Thyroid gland (tissue), 4 donors: ENCODE measurements at regions not wholly inside any gene's neighbourhood (a gene's known extent, or its start where the extent isn't known, plus 50 kb on each side); places are given as distances from the start of the nearest gene placed in this dataset.

ENCODE experiments used
- DNase-seq, 2 donors: peaks; one replicate each; pipeline ENCODE4 v3.0.0-alpha.2; 2019
- H3K27ac ChIP-seq, 3 donors: fragments of 200-600 bp; sonication (generic); 1 replicate in 2 of 3; 2 replicates in 1 of 3; pipeline ENCODE4 v1.5.1; 2016 to 2019; ENCODE audit warnings: mild to moderate bottlenecking in 1 of 3, moderate library complexity in 1 of 3
- H3K27me3 ChIP-seq: fragments of 200-600 bp; sonication (generic); one replicate; pipeline ENCODE4 v1.5.1; 2019
- H3K36me3 ChIP-seq, 2 donors: fragments of 200-600 bp; sonication (generic); one replicate each; pipeline ENCODE4 v1.5.1; 2016 to 2019
- H3K4me1 ChIP-seq, 2 donors: fragments of 200-600 bp; sonication (generic); one replicate each; pipeline ENCODE4 v1.5.1; 2017 to 2019
- H3K4me3 ChIP-seq, 3 donors: fragments of 200-600 bp; sonication (generic); replicated peaks in 1 of 3; 1 replicate in 2 of 3; 2 replicates in 1 of 3; pipeline ENCODE4 v1.5.1; 2016; ENCODE audit warnings: mild to moderate bottlenecking in 1 of 3
- H3K9me3 ChIP-seq: fragments of 200-600 bp; sonication (generic); one replicate; pipeline ENCODE4 v1.5.1; 2017
- POLR2A ChIP-seq, 2 donors: fragments of 450-650 bp; IDR thresholded peaks; one replicate each; pipeline ENCODE4 v1.6.1; 2017; ENCODE audit warnings: antibody characterized with exemption in 2 of 2, mild to moderate bottlenecking in 2 of 2, moderate library complexity in 1 of 2
- WGBS, 2 donors: methylation state at CpG; one replicate each; pipeline ENCODE4 v1.1.5; 2017; 5-methylcytosine and 5-hydroxymethylcytosine counted together
- intact Hi-C: fragments of 100-400 bp; cut with DNase I; formaldehyde crosslinking; loops from one replicate; pipeline ENCODE4 v1.15.1; 2023
- TF ChIP-seq, protein P1 (sequence below), 6 experiments: fragments of 200-600 bp in 3 of 6; fragments of 450-650 bp in 3 of 6; sonication (generic) in 3 of 6; IDR thresholded peaks; one replicate each; pipeline ENCODE4 v1.5.1; 2016 to 2019; ENCODE audit warnings: antibody characterized with exemption in 6 of 6, mild to moderate bottlenecking in 2 of 6, inconsistent platforms in 1 of 6, moderate library complexity in 1 of 6

DNA sequence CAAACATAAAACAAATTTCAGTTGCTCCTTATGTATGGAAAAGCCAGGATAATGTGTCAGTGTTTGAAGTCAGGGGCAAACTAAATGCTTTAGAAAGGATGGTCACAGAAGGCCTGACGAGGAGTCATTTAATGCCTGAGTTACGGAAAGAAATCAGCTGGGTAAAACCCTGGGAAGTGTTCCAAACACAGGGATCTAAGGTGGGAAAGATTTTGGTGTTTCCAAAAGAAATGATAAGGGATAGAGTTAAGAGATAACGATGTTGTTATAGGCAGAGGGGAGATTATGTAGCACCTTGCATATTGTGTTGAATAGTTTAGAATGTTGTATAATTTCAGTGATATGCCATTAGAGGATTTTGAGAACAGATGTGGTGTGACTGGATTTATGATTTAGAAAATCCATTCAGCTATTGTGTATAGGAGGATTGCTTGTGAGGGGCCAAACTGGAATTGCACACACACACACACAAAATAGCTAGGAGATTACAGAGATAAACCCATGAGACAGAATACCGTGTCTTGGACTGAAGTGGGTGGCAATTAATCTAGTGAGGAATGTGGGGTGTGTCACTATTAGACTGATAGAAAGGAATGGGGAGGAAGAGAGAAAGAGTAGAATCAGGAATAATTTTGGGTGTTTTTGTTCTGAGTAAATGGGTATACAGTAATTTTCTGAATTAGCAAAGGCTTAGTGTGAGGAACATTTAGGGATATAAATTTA is 274.2 kb upstream of the DAB2 start:
- intact Hi-C loops = no loop called here
- Histone ChIP-seq H3K4me1 (peaks cover 8 to 11% of the 10 kb centered on the region in 2 donors), H3K36me3 (no peaks in the 10 kb centered on the region), H3K27me3 (no peaks in the 10 kb centered on the region), H3K27ac (no peak overlapping the region), H3K9me3 (no peaks in the 10 kb centered on the region), H3K4me3 (no peak overlapping the region)
- no peak for DNase-seq
- WGBS, 2 donors = 80 to 82% methylated on average over 4 of the region's 4 CpGs
- TF ChIP-seq, protein P1, sequence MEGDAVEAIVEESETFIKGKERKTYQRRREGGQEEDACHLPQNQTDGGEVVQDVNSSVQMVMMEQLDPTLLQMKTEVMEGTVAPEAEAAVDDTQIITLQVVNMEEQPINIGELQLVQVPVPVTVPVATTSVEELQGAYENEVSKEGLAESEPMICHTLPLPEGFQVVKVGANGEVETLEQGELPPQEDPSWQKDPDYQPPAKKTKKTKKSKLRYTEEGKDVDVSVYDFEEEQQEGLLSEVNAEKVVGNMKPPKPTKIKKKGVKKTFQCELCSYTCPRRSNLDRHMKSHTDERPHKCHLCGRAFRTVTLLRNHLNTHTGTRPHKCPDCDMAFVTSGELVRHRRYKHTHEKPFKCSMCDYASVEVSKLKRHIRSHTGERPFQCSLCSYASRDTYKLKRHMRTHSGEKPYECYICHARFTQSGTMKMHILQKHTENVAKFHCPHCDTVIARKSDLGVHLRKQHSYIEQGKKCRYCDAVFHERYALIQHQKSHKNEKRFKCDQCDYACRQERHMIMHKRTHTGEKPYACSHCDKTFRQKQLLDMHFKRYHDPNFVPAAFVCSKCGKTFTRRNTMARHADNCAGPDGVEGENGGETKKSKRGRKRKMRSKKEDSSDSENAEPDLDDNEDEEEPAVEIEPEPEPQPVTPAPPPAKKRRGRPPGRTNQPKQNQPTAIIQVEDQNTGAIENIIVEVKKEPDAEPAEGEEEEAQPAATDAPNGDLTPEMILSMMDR (IDR thresholded peaks at IDR 0.05) = no peak
- TF ChIP-seq POLR2A (IDR thresholded peaks at IDR 0.05) = no peak

DNA sequence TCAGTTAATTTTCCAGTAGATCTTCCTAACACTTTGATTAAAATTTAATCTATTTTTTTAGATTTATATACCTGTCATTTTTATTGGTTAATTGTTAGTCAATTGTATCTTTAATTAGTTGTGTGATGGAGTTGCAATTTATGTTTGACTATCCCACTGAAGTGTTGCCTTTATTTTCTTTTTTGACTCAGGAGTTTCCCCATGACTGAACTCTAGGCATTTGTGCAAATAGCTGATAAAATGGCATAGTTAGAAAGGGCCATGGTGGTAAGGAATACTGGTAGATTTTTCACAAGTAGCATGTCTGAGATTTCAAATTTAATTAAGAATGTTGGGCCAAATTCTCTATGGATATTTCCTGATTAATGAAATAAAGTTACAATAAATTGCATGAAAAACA is 273.1 kb upstream of the DAB2 start:
- no peaks in the 10 kb centered on the region for H3K27me3 ChIP-seq
- no peaks in the 10 kb centered on the region for H3K36me3 ChIP-seq
- intact Hi-C loops = no loop called here
- H3K4me3 ChIP-seq = no peak overlapping the region
- DNase-seq = no peak
- TF ChIP-seq, protein P1 (IDR thresholded peaks at IDR 0.05) = no peak
- TF ChIP-seq POLR2A (IDR thresholded peaks at IDR 0.05) = no peak
- H3K9me3 ChIP-seq = no peaks in the 10 kb centered on the region
- peaks cover 8 to 11% of the 10 kb centered on the region in 2 donors for H3K4me1 ChIP-seq
- H3K27ac ChIP-seq = peak overlapping the region; percentile 38 to 55 (median 52)

DNA sequence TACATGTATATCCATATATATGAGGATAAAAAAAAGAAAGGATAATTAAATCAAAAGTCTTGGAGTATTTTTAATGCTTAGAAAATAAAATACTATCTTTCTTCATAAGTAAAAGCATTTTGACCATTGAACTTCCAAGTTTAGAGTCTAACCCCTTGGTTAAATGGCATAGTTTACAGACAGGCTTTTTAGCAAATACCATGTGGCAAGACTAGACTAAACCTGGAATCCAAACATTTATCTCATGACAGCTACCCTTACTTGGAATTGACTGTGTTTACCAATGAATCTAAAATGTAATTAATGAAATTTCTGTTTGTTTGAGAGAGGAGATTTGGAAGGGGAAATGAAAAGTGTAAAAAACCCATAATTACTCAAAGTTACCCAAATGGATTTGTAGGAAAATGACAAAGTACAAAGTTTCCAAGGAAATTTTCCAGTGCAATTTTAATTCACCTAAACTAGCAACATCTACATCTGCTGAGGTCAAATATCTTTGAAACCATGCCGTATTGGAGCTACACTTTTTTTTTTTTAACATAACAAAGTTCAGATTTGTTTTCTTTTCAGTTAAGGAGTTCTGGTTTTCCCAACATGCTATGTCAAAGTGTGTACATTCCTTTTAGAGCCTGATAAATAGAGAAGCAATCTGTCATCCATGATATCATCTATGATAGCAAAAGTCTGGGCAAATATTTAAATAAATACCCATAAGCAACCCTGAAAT is 272.1 kb upstream of the DAB2 start:
- WGBS, 2 donors = 19 to 25% methylated on average over 1 of the region's 1 CpG
- Histone ChIP-seq H3K9me3 (no peaks in the 10 kb centered on the region), H3K4me3 (no peak overlapping the region), H3K27me3 (no peaks in the 10 kb centered on the region), H3K36me3 (no peaks in the 10 kb centered on the region), H3K27ac (peak overlapping the region; percentile 38 to 55 (median 52)), H3K4me1 (peaks cover 8 to 11% of the 10 kb centered on the region in 2 donors)
- intact Hi-C loops = no loop called here
- no peak for DNase-seq
- TF ChIP-seq, protein P1 (IDR thresholded peaks at IDR 0.05) = no peak
- no peak for TF ChIP-seq POLR2A (IDR thresholded peaks at IDR 0.05)

DNA sequence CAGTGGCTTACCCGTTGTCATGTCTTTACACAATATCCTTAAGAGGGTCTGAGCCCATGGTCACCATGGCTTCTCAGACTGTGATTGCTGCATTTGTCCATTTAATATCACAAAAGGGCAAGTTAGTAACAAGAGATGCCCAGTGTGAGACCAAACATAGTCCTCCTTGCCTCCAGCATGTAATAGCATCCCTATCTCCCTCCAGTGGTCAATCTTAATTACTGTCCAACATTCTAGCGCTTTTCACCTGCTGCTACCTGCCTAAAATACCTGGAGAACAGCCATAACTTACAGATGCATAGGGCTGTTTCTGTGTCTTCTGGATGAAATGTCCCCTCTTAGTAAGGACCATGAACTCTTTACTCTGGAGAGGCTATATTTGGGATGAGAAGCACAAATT is 267.2 kb upstream of the DAB2 start:
- no peak overlapping the region for H3K27ac ChIP-seq
- no peaks in the 10 kb centered on the region for H3K36me3 ChIP-seq
- intact Hi-C loops = no loop called here
- no peak overlapping the region for H3K4me3 ChIP-seq
- TF ChIP-seq, protein P1 (IDR thresholded peaks at IDR 0.05) = no peak
- no peak for TF ChIP-seq POLR2A (IDR thresholded peaks at IDR 0.05)
- no peaks in the 10 kb centered on the region for H3K9me3 ChIP-seq
- H3K27me3 ChIP-seq = no peaks in the 10 kb centered on the region
- WGBS, 2 donors = 48 to 50% methylated on average over 2 of the region's 2 CpGs
- DNase-seq = no peak
- peaks cover 0 to 5% of the 10 kb centered on the region in 2 donors for H3K4me1 ChIP-seq

DNA sequence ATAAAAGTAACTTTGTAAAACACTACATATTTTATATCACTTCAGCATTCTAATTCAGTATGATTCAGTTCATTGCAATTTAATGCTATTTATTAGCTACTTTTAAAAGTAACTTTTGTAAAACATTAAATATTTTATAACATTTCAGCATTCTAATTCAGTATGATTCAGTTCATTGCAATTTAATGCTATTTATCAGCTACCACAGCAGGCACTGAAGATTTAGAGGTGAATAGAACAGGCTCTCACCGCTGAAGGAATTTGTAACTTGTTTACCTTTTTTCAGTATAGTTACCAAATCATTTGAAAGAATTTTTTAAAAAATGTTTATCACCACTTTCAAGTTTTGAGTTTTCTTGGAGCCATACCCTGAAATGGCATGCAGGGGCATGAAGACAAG is 266.4 kb upstream of the DAB2 start:
- intact Hi-C loops = no loop called here
- TF ChIP-seq POLR2A (IDR thresholded peaks at IDR 0.05) = no peak
- TF ChIP-seq, protein P1 (IDR thresholded peaks at IDR 0.05) = no peak
- H3K4me1 ChIP-seq = no peaks in the 10 kb centered on the region
- H3K9me3 ChIP-seq = no peaks in the 10 kb centered on the region
- H3K27me3 ChIP-seq = no peaks in the 10 kb centered on the region
- H3K4me3 ChIP-seq = no peak overlapping the region
- H3K27ac ChIP-seq = no peak overlapping the region
- H3K36me3 ChIP-seq = no peaks in the 10 kb centered on the region
- DNase-seq = no peak
- 90 to 100% methylated on average over 1 of the region's 1 CpG for WGBS, 2 donors
